ENCODE measurements at regions not wholly inside any gene's neighbourhood (a gene's known extent, or its start where the extent isn't known, plus 50 kb on each side); places are given as distances from the start of the nearest gene placed in this dataset.

DNA sequence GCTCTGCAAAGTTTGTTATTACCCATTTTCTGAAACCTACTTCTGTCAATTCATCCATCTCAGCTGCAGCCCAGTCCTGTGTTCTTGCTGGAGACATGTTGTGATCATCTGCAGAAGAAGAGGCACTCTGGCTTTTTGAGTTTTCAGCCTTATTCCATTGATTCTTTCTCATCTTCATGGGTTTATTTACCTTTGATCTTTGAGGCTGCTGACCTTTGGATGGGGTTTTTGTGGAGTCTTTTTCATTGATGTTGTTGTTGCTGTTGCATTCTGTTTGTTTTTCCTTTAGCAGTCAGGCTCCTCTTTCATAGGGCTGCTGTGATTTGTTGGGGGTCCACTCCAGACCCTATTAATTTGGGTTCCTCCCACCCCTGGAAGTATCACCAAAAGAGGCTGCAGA is 164.3 kb downstream of the FCRL5 start:
- Histone ChIP-seq H2AFZ (ENCODE audit: insufficient read depth, low read depth, low read length, poor library complexity, severe bottlenecking) (no peak overlapping the region), H3K79me2 (ENCODE audit: insufficient read depth, low read length) (no peaks in the 10 kb centered on the region), H3K36me3 (replicated peaks in 1 of 2; ENCODE audit: control insufficient read depth in 1 of 2, insufficient read depth in 2 of 2, low read length in 2 of 2) (no peaks in the 10 kb centered on the region), H4K20me1 (ENCODE audit: insufficient read depth, low read length) (no peaks in the 10 kb centered on the region), H3K4me3 (replicated peaks in 1 of 3; ENCODE audit: low read depth in 2 of 3, low read length in 3 of 3) (no peak overlapping the region), H3K9me3 (replicated peaks in 1 of 2; ENCODE audit: control insufficient read depth in 1 of 2, insufficient read depth in 1 of 2, low read length in 2 of 2) (no peaks in the 10 kb centered on the region), H3K9ac (ENCODE audit: insufficient read depth, low read length, poor library complexity, severe bottlenecking) (no peak overlapping the region), H3K4me1 (ENCODE audit: control insufficient read depth in 1 of 2, insufficient read depth in 2 of 2, low read length in 2 of 2) (no peaks in the 10 kb centered on the region), H3K27me3 (ENCODE audit: control insufficient read depth in 2 of 2, insufficient read depth in 2 of 2, low read length in 2 of 2) (no peaks in the 10 kb centered on the region), H3K4me2 (replicated peaks; ENCODE audit: extremely low read depth, low read length, poor library complexity, severe bottlenecking) (no peak overlapping the region), H3K27ac (ENCODE audit: low read depth in 1 of 2, low read length in 2 of 2) (no peak overlapping the region)
- Mint-ChIP-seq H3K36me3 (no peaks in the 10 kb centered on the region), H3K27ac (no peak overlapping the region), H3K27me3 (ENCODE audit: low read depth in 3 of 3) (peaks cover 3 to 7% (median 4%) of the 10 kb centered on the region in 3 donors), H3K4me3 (no peak overlapping the region), H3K9me3 (no peaks in the 10 kb centered on the region), H3K4me1 (no peaks in the 10 kb centered on the region)
- DNase-seq, result no peak
- TF ChIP-seq, protein P1, sequence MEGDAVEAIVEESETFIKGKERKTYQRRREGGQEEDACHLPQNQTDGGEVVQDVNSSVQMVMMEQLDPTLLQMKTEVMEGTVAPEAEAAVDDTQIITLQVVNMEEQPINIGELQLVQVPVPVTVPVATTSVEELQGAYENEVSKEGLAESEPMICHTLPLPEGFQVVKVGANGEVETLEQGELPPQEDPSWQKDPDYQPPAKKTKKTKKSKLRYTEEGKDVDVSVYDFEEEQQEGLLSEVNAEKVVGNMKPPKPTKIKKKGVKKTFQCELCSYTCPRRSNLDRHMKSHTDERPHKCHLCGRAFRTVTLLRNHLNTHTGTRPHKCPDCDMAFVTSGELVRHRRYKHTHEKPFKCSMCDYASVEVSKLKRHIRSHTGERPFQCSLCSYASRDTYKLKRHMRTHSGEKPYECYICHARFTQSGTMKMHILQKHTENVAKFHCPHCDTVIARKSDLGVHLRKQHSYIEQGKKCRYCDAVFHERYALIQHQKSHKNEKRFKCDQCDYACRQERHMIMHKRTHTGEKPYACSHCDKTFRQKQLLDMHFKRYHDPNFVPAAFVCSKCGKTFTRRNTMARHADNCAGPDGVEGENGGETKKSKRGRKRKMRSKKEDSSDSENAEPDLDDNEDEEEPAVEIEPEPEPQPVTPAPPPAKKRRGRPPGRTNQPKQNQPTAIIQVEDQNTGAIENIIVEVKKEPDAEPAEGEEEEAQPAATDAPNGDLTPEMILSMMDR (IDR thresholded peaks at IDR 0.05), result no peak
- intact Hi-C loops (cut with micrococcal nuclease), result no loop called here

DNA sequence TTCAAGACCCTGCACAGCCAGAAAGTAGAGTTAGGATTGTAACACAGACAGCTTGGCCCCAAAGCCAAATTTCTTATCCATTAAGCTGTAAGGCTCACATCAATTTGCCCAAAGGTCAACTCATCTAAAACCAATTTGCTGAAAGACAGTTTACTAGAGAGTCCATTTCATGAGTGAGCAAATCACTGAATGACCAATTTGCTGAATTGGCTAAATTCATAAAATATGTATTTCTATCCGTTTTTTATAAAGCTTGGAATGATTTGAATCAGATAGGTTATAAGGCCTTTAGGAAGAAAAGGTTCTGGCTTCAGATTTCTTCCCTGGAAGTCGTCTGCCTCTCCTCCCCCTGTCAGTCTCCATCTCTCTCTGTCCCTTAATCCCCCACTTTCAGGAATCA is 168.1 kb downstream of the FCRL5 start:
- no peak for DNase-seq
- Histone ChIP-seq H3K79me2 (ENCODE audit: insufficient read depth, low read length) (no peaks in the 10 kb centered on the region), H3K4me1 (ENCODE audit: control insufficient read depth in 1 of 2, insufficient read depth in 2 of 2, low read length in 2 of 2) (no peaks in the 10 kb centered on the region), H3K27ac (ENCODE audit: low read depth in 1 of 2, low read length in 2 of 2) (no peak overlapping the region), H3K9ac (ENCODE audit: insufficient read depth, low read length, poor library complexity, severe bottlenecking) (no peak overlapping the region), H3K9me3 (replicated peaks in 1 of 2; ENCODE audit: control insufficient read depth in 1 of 2, insufficient read depth in 1 of 2, low read length in 2 of 2) (no peaks in the 10 kb centered on the region), H3K36me3 (replicated peaks in 1 of 2; ENCODE audit: control insufficient read depth in 1 of 2, insufficient read depth in 2 of 2, low read length in 2 of 2) (no peaks in the 10 kb centered on the region), H4K20me1 (ENCODE audit: insufficient read depth, low read length) (no peaks in the 10 kb centered on the region), H3K4me2 (replicated peaks; ENCODE audit: extremely low read depth, low read length, poor library complexity, severe bottlenecking) (no peak overlapping the region), H3K27me3 (ENCODE audit: control insufficient read depth in 2 of 2, insufficient read depth in 2 of 2, low read length in 2 of 2) (no peaks in the 10 kb centered on the region), H3K4me3 (replicated peaks in 1 of 3; ENCODE audit: low read depth in 2 of 3, low read length in 3 of 3) (no peak overlapping the region), H2AFZ (ENCODE audit: insufficient read depth, low read depth, low read length, poor library complexity, severe bottlenecking) (no peak overlapping the region)
- TF ChIP-seq, protein P1 (IDR thresholded peaks at IDR 0.05), result no peak
- no peaks in the 10 kb centered on the region for H3K36me3 Mint-ChIP-seq
- no peak overlapping the region for H3K27ac Mint-ChIP-seq
- no CpG with 5 or more reads among the region's 2 CpGs for WGBS (ENCODE audit: insufficient coverage)
- H3K9me3 Mint-ChIP-seq, result no peaks in the 10 kb centered on the region
- no peak overlapping the region for H3K4me3 Mint-ChIP-seq
- H3K4me1 Mint-ChIP-seq, result peaks cover 6% of the 10 kb centered on the region
- H3K27me3 Mint-ChIP-seq (ENCODE audit: low read depth in 3 of 3), result peaks cover 2 to 5% (median 4%) of the 10 kb centered on the region in 3 donors
- intact Hi-C loops (cut with micrococcal nuclease), result no loop called here

All from CD14-positive monocyte (primary cell).